ENCODE measurements at regions not wholly inside any gene's neighbourhood (a gene's known extent, or its start where the extent isn't known, plus 50 kb on each side); places are given as distances from the start of the nearest gene placed in this dataset.

GRCh38 chr2:155418753-155419152 is 720.3 kb downstream of the KCNJ3 start:
- Mint-ChIP-seq H3K9me3 (no peaks in the 10 kb centered on the region), H3K4me3 (no peak overlapping the region), H3K27ac (no peak overlapping the region), H3K4me1 (no peaks in the 10 kb centered on the region), H3K27me3 (ENCODE audit: low read depth) (no peaks in the 10 kb centered on the region), H3K36me3 (ENCODE audit: low read depth) (no peaks in the 10 kb centered on the region)
- TF ChIP-seq CTCF (IDR thresholded peaks at IDR 0.05; ENCODE audit: unreplicated experiment in 3 of 3): no peak

GRCh38 chr2:155412598-155412997 is 714.1 kb downstream of the KCNJ3 start:
- H3K36me3 Mint-ChIP-seq (ENCODE audit: low read depth): no peaks in the 10 kb centered on the region
- H3K9me3 Mint-ChIP-seq: no peaks in the 10 kb centered on the region
- H3K4me1 Mint-ChIP-seq: peaks cover 2% of the 10 kb centered on the region
- no peak for TF ChIP-seq CTCF (IDR thresholded peaks at IDR 0.05; ENCODE audit: unreplicated experiment in 3 of 3)
- no peaks in the 10 kb centered on the region for H3K27me3 Mint-ChIP-seq (ENCODE audit: low read depth)
- H3K4me3 Mint-ChIP-seq: no peak overlapping the region
- no peak overlapping the region for H3K27ac Mint-ChIP-seq

GRCh38 chr2:155404433-155405002 is 706.0 kb downstream of the KCNJ3 start:
- H3K27me3 Mint-ChIP-seq (ENCODE audit: low read depth): no peaks in the 10 kb centered on the region
- H3K36me3 Mint-ChIP-seq (ENCODE audit: low read depth): peaks cover 4% of the 10 kb centered on the region
- H3K27ac Mint-ChIP-seq: no peak overlapping the region
- H3K4me1 Mint-ChIP-seq: peaks cover 5% of the 10 kb centered on the region
- TF ChIP-seq CTCF (IDR thresholded peaks at IDR 0.05; ENCODE audit: unreplicated experiment in 3 of 3): no peak
- H3K9me3 Mint-ChIP-seq: peaks cover 13% of the 10 kb centered on the region
- no peak overlapping the region for H3K4me3 Mint-ChIP-seq

- Mint-ChIP-seq H3K27ac (no peak overlapping the region), H3K4me3 (no peak overlapping the region), H3K9me3 (no peaks in the 10 kb centered on the region), H3K36me3 (ENCODE audit: low read depth) (no peaks in the 10 kb centered on the region), H3K4me1 (no peaks in the 10 kb centered on the region), H3K27me3 (ENCODE audit: low read depth) (no peaks in the 10 kb centered on the region)
- no peak for TF ChIP-seq CTCF (IDR thresholded peaks at IDR 0.05; ENCODE audit: unreplicated experiment in 3 of 3)
Observed at GRCh38 chr2:155393406-155393805, 694.9 kb downstream of the KCNJ3 start.

- Mint-ChIP-seq H3K4me3 (no peak overlapping the region), H3K4me1 (no peaks in the 10 kb centered on the region), H3K36me3 (ENCODE audit: low read depth) (no peaks in the 10 kb centered on the region), H3K27me3 (ENCODE audit: low read depth) (no peaks in the 10 kb centered on the region), H3K27ac (no peak overlapping the region), H3K9me3 (no peaks in the 10 kb centered on the region)
- TF ChIP-seq CTCF (IDR thresholded peaks at IDR 0.05; ENCODE audit: unreplicated experiment in 3 of 3): no peak
Observed at GRCh38 chr2:155391613-155392130, 693.2 kb downstream of the KCNJ3 start.

GRCh38 chr2:155389224-155389623 is 690.7 kb downstream of the KCNJ3 start:
- H3K4me3 Mint-ChIP-seq: no peak overlapping the region
- no peaks in the 10 kb centered on the region for H3K27me3 Mint-ChIP-seq (ENCODE audit: low read depth)
- no peaks in the 10 kb centered on the region for H3K36me3 Mint-ChIP-seq (ENCODE audit: low read depth)
- H3K9me3 Mint-ChIP-seq: no peaks in the 10 kb centered on the region
- no peaks in the 10 kb centered on the region for H3K4me1 Mint-ChIP-seq
- TF ChIP-seq CTCF (IDR thresholded peaks at IDR 0.05; ENCODE audit: unreplicated experiment in 3 of 3): no peak
- H3K27ac Mint-ChIP-seq: no peak overlapping the region
